ENCODE measurements at regions not wholly inside any gene's neighbourhood (a gene's known extent, or its start where the extent isn't known, plus 50 kb on each side); places are given as distances from the start of the nearest gene placed in this dataset.

- DNase-seq (ENCODE audit: low spot score) = no peak
These were observed 199.1 kb upstream of the CELF4 start for GRCh38 chr18:37764541-37765288.

- no peak for DNase-seq (ENCODE audit: low spot score)
These were observed 196.6 kb upstream of the CELF4 start for GRCh38 chr18:37762076-37762621.

- DNase-seq (ENCODE audit: low spot score) = no peak
These were observed 188.5 kb upstream of the CELF4 start for GRCh38 chr18:37754141-37754540.

- no peak for DNase-seq (ENCODE audit: low spot score)
These were observed 176.8 kb upstream of the CELF4 start for GRCh38 chr18:37742436-37742835.

GRCh38 chr18:37741032-37741623, 175.5 kb upstream of the CELF4 start:
- DNase-seq (ENCODE audit: low spot score) = no peak

GRCh38 chr18:37734406-37734805, 168.8 kb upstream of the CELF4 start:
- DNase-seq (ENCODE audit: low spot score) = no peak

- no peak for DNase-seq (ENCODE audit: low spot score)
These were observed 164.1 kb upstream of the CELF4 start for GRCh38 chr18:37729716-37730115.

GRCh38 chr18:37724206-37724605, 158.6 kb upstream of the CELF4 start:
- no peak for DNase-seq (ENCODE audit: low spot score)

- DNase-seq (ENCODE audit: low spot score) = no peak
These were observed 156.2 kb upstream of the CELF4 start for GRCh38 chr18:37721544-37722522.

- DNase-seq (ENCODE audit: low spot score) = no peak
These were observed 155.1 kb upstream of the CELF4 start for GRCh38 chr18:37720663-37721062.

GRCh38 chr18:37717656-37718055, 152.1 kb upstream of the CELF4 start:
- DNase-seq (ENCODE audit: low spot score) = no peak

- DNase-seq (ENCODE audit: low spot score) = no peak
These were observed 151.5 kb upstream of the CELF4 start for GRCh38 chr18:37717098-37717497.

- DNase-seq (ENCODE audit: low spot score) = no peak
These were observed 150.6 kb upstream of the CELF4 start for GRCh38 chr18:37716106-37716735.

- no peak for DNase-seq (ENCODE audit: low spot score)
These were observed 149.1 kb upstream of the CELF4 start for GRCh38 chr18:37714691-37715090.

GRCh38 chr18:37712776-37713175, 147.2 kb upstream of the CELF4 start:
- no peak for DNase-seq (ENCODE audit: low spot score)

GRCh38 chr18:37711766-37712505, 146.3 kb upstream of the CELF4 start:
- no peak for DNase-seq (ENCODE audit: low spot score)

- no peak for DNase-seq (ENCODE audit: low spot score)
These were observed 145.1 kb upstream of the CELF4 start for GRCh38 chr18:37710726-37711125.

- no peak for DNase-seq (ENCODE audit: low spot score)
These were observed 144.1 kb upstream of the CELF4 start for GRCh38 chr18:37709740-37710139.

- no peak for DNase-seq (ENCODE audit: low spot score)
These were observed 139.4 kb upstream of the CELF4 start for GRCh38 chr18:37705016-37705415.

- DNase-seq (ENCODE audit: low spot score) = no peak
These were observed 137.2 kb upstream of the CELF4 start for GRCh38 chr18:37702841-37703240.

GRCh38 chr18:37701967-37702366, 136.4 kb upstream of the CELF4 start:
- no peak for DNase-seq (ENCODE audit: low spot score)

Data from ureter (tissue), 1 donor.